K562 (cell line): ENCODE measurements at regions not wholly inside any gene's neighbourhood (a gene's known extent, or its start where the extent isn't known, plus 50 kb on each side); places are given as distances from the start of the nearest gene placed in this dataset.

Source experiments
- ATAC-seq: fragments of 200-7000 bp; cut with Tn5 transposase; 3 replicates; pipeline ENCODE4 v1.9.1; 2020; ENCODE audit warnings: moderate library complexity
- BruUV-seq: library from RNA; stranded (reverse); fragments of 400-500 nt; replicated peaks from 2 replicates; lab custom pipeline; 2021; lab: Mats Ljungman, UMichigan
- CTCF ChIA-PET: fragments of 300-600 bp; formaldehyde crosslinking; extraction: SDS; loops from one replicate; lab custom pipeline; 2021; ENCODE audit warnings: low intra/inter-chr PET ratio; lab: Yijun Ruan, JAX
- POLR2A ChIA-PET: fragments of 300-600, 350-650 bp; sonication (Branson Sonifier 250); formaldehyde crosslinking; extraction: SDS; loops from one replicate; lab custom pipeline; 2021; ENCODE audit warnings: antibody characterized with exemption, inconsistent platforms; lab: Yijun Ruan, JAX
- DNase-seq, 4 experiments: peaks; one replicate each; pipeline versions ENCODE4 v3.0.0 to v3.0.0-alpha.2; 2011 to 2018; ENCODE audit warnings: low spot score in 3 of 4, mixed read lengths in 3 of 4; ENCODE audit errors: extremely low read depth in 1 of 4
- FAIRE-seq: peaks from 2 replicates; lab custom pipeline; 2011; peaks lifted over from hg19 to GRCh38; lab: Jason Lieb, UNC
- H2AFZ ChIP-seq: 2 replicates; pipeline ENCODE4 v1.6.0; 2011; ENCODE audit warnings: low read depth, low read length, control low read depth, inconsistent platforms
- H3K27ac ChIP-seq: fragments of 200-600 bp; 3 replicates; pipeline ENCODE4 v1.8.0; 2011; ENCODE audit warnings: low read depth, mild to moderate bottlenecking, control low read depth, inconsistent platforms, low read length, moderate library complexity, mixed read lengths; ENCODE audit errors: extremely low read depth
- H3K27me3 ChIP-seq, 2 experiments: fragments of 300-600 bp in 1 of 2; 2 replicates in 1 of 2; 3 replicates in 1 of 2; pipeline versions ENCODE4 v1.6.0 to v1.8.0; 2011; ENCODE audit warnings: inconsistent platforms in 2 of 2, low read length in 2 of 2, mild to moderate bottlenecking in 1 of 2, mixed read lengths in 1 of 2, moderate library complexity in 1 of 2; ENCODE audit not compliant: control insufficient read depth in 2 of 2, insufficient read depth in 2 of 2
- H3K36me3 ChIP-seq: fragments of 300-600 bp; 3 replicates; pipeline ENCODE4 v1.8.0; 2011; ENCODE audit warnings: mild to moderate bottlenecking, low read length, inconsistent platforms; ENCODE audit not compliant: control insufficient read depth, insufficient read depth
- H3K4me1 ChIP-seq, 2 experiments: fragments of 200-600 bp in 1 of 2; replicated peaks in 1 of 2; 2 replicates in 1 of 2; 3 replicates in 1 of 2; pipeline versions ENCODE4 v1.5.1 to v1.8.0; 2011; ENCODE audit warnings: inconsistent platforms in 2 of 2, low read length in 2 of 2, mild to moderate bottlenecking in 1 of 2, mixed read lengths in 1 of 2, moderate library complexity in 1 of 2; ENCODE audit not compliant: control insufficient read depth in 2 of 2, insufficient read depth in 2 of 2
- H3K4me2 ChIP-seq: 2 replicates; pipeline ENCODE4 v1.6.1; 2011; ENCODE audit warnings: low read length, control low read depth, inconsistent platforms, mixed read lengths; ENCODE audit not compliant: insufficient read depth
- H3K4me3 ChIP-seq: fragments of 200-600 bp; sonication (generic), shearing (Covaris generic); 2 replicates; pipeline ENCODE4 v1.5.1; 2016; ENCODE audit warnings: control low read depth, inconsistent platforms
- H3K79me2 ChIP-seq: fragments of 200-600 bp; 3 replicates; pipeline ENCODE4 v1.8.0; 2011; ENCODE audit warnings: low read length, inconsistent platforms; ENCODE audit not compliant: control insufficient read depth, insufficient read depth
- H3K9ac ChIP-seq, 2 experiments: 2 replicates each; pipeline versions ENCODE4 v1.6.0 to v1.6.1; 2011; ENCODE audit warnings: low read depth in 2 of 2, low read length in 2 of 2, control low read depth in 1 of 2, inconsistent platforms in 1 of 2, mild to moderate bottlenecking in 1 of 2, mixed read lengths in 1 of 2; ENCODE audit not compliant: insufficient read depth in 1 of 2
- H3K9me1 ChIP-seq: one replicate; pipeline ENCODE4 v1.6.0; 2011; ENCODE audit warnings: inconsistent platforms, mild to moderate bottlenecking, low read length, moderate library complexity; ENCODE audit not compliant: control insufficient read depth, insufficient read depth
- H3K9me3 ChIP-seq: replicated peaks from 2 replicates; pipeline ENCODE4 v1.5.1; 2011; ENCODE audit warnings: low read depth, low read length, inconsistent platforms; ENCODE audit not compliant: control insufficient read depth, insufficient read depth
- H4K20me1 ChIP-seq: replicated peaks from 2 replicates; pipeline ENCODE4 v1.6.1; 2011; ENCODE audit warnings: low read length, inconsistent platforms, mixed read lengths; ENCODE audit not compliant: control insufficient read depth, insufficient read depth
- DACH1 ChIP-seq: fragments of 450-650 bp; IDR thresholded peaks from 2 replicates; pipeline ENCODE4 v1.6.1; 2018; ENCODE audit not compliant: partially characterized antibody
- DEAF1 ChIP-seq: fragments of 450-650 bp; formaldehyde crosslinking; IDR thresholded peaks from 2 replicates; pipeline ENCODE4 v1.4.0; 2020; ENCODE audit warnings: mild to moderate bottlenecking, moderate library complexity
- EWSR1 ChIP-seq: fragments of 450-650 bp; IDR thresholded peaks from 2 replicates; pipeline ENCODE4 v1.6.1; 2018; ENCODE audit warnings: borderline replicate concordance, mild to moderate bottlenecking, low read depth, moderate library complexity; ENCODE audit not compliant: partially characterized antibody
- FOXP1 ChIP-seq: sonication (generic); formaldehyde crosslinking; IDR thresholded peaks from 2 replicates; pipeline ENCODE4 v1.8.0; 2022; ENCODE audit warnings: mild to moderate bottlenecking, missing genetic modification reagents
- HMG20B ChIP-seq: fragments of 250-450 bp; sonication (Bioruptor Pico); IDR thresholded peaks from 2 replicates; pipeline ENCODE4 v1.5.0; 2021; ENCODE audit warnings: mild to moderate bottlenecking
- KDM5B ChIP-seq: fragments of 200-600 bp; sonication (generic); IDR thresholded peaks from 2 replicates; pipeline ENCODE4 v1.6.1; 2012; ENCODE audit warnings: low read depth, mild to moderate bottlenecking, moderate library complexity, low read length, control low read depth, inconsistent platforms; ENCODE audit not compliant: insufficient replicate concordance
- KLF1 ChIP-seq: fragments of 450-650 bp; IDR thresholded peaks from 2 replicates; pipeline ENCODE4 v1.6.1; 2016; ENCODE audit warnings: missing genetic modification characterization, missing compliant biosample characterization
- NR2C2 ChIP-seq, 2 experiments: fragments of 200-800 bp in 1 of 2; sonication (Bioruptor generic) in 1 of 2; sonication (generic) in 1 of 2; formaldehyde crosslinking in 1 of 2; IDR thresholded peaks; 2 replicates each; pipeline versions ENCODE4 v1.6.1 to v1.8.0; 2016 to 2022; ENCODE audit warnings: mild to moderate bottlenecking in 1 of 2, missing compliant biosample characterization in 1 of 2, missing genetic modification characterization in 1 of 2, missing genetic modification reagents in 1 of 2
- POLR2AphosphoS5 ChIP-seq: IDR thresholded peaks from 2 replicates; pipeline ENCODE4 v1.6.1; 2011; ENCODE audit warnings: mild to moderate bottlenecking, low read depth, low read length, moderate library complexity; ENCODE audit not compliant: control insufficient read depth, insufficient read depth
- RBM39 ChIP-seq: fragments of 200-400 bp; formaldehyde crosslinking; optimal IDR thresholded peaks from 2 replicates; pipeline ENCODE3; 2018; ENCODE audit warnings: low read depth, low read length
- RCOR1 ChIP-seq, 2 experiments: IDR thresholded peaks; 2 replicates each; pipeline ENCODE4 v1.6.1; 2012; ENCODE audit warnings: low read depth in 2 of 2, low read length in 2 of 2, borderline replicate concordance in 1 of 2, improper control_type of control experiment in 1 of 2
- SNAPC5 ChIP-seq: fragments of 250-450 bp; sonication (Bioruptor Pico); IDR thresholded peaks from 2 replicates; pipeline ENCODE4 v1.8.0; 2021; ENCODE audit warnings: moderate library complexity, mild to moderate bottlenecking, inconsistent platforms
- TSC22D4 ChIP-seq: fragments of 450-650 bp; IDR thresholded peaks from 2 replicates; pipeline ENCODE4 v1.6.1; 2016; ENCODE audit warnings: missing genetic modification characterization, missing biosample characterization, control low read depth
- ZNF12 ChIP-seq: sonication (generic); formaldehyde crosslinking; IDR thresholded peaks from 2 replicates; pipeline ENCODE4 v1.4.0; 2020; ENCODE audit warnings: mild to moderate bottlenecking, missing genetic modification reagents
- ZNF699 ChIP-seq: fragments of 250-450 bp; sonication (Bioruptor Pico); IDR thresholded peaks from 2 replicates; pipeline ENCODE4 v1.8.0; 2021; ENCODE audit warnings: mild to moderate bottlenecking, moderate library complexity; ENCODE audit not compliant: insufficient replicate concordance
- WGBS: fragments of 100-300 bp; shearing (Covaris generic); methylation state at CpG from one replicate; pipeline ENCODE4 v1.1.6; 2016; ENCODE audit warnings: low coverage, mixed read lengths; ENCODE audit not compliant: insufficient coverage; ENCODE audit errors: missing lambda C conversion rate; 5-methylcytosine and 5-hydroxymethylcytosine counted together
- in situ Hi-C: fragments of 300-500 bp; cut with MboI; formaldehyde crosslinking; loops from 4 replicates; pipeline ENCODE4 v1.15.0; 2018; ENCODE audit warnings: inconsistent platforms, mixed read lengths
- intact Hi-C: fragments of 100-400 bp; cut with micrococcal nuclease; formaldehyde crosslinking; loops from 2 replicates; pipeline ENCODE4 v1.14.2; 2022

GRCh38 chr7:41567031-41567730, 135.7 kb downstream of the INHBA start:
- H3K36me3 ChIP-seq = no peaks in the 10 kb centered on the region
- H3K27me3 ChIP-seq = no peaks in the 10 kb centered on the region
- ChIA-PET CTCF (no interaction called here), POLR2A (no interaction called here)
- intact Hi-C loops (no loop called here), in situ Hi-C loops (no loop called here)
- DNase-seq (no peak), FAIRE-seq (no peak), ATAC-seq (no peak)
- H3K4me3 ChIP-seq = no peak overlapping the region
- no peaks in the 10 kb centered on the region for H3K4me1 ChIP-seq
- H3K9ac ChIP-seq = no peak overlapping the region
- no peak for TF ChIP-seq EWSR1
- no peak for TF ChIP-seq HMG20B (CRISPR knock-in tag)
- TF ChIP-seq NR2C2 (CRISPR knock-in tag; IDR thresholded peaks at IDR 0.05) = no peak
- no peak for TF ChIP-seq NR2C2 (tag; IDR thresholded peaks at IDR 0.05)
- no peak for TF ChIP-seq DACH1
- no peak for TF ChIP-seq ZNF12 (CRISPR knock-in tag)
- TF ChIP-seq DEAF1 (CRISPR knock-in tag) = no peak
- no peak for TF ChIP-seq FOXP1 (CRISPR knock-in tag)
- TF ChIP-seq SNAPC5 (CRISPR knock-in tag) = no peak
- no peak for TF ChIP-seq ZNF699 (CRISPR knock-in tag)
- TF ChIP-seq POLR2AphosphoS5 = no peak
- TF ChIP-seq TSC22D4 = no peak
- TF ChIP-seq KDM5B = no peak
- no peak for TF ChIP-seq RBM39
- no peak for TF ChIP-seq KLF1 (tag)
- TF ChIP-seq RCOR1 (IDR thresholded peaks at IDR 0.05; ENCODE audit: borderline replicate concordance in 1 of 2, low read depth in 2 of 2, low read length in 2 of 2) = no peak
- H3K9me1 ChIP-seq = no peaks in the 10 kb centered on the region
- no peak overlapping the region for H2AFZ ChIP-seq
- BruUV-seq = no TSS peak
- no peak overlapping the region for H3K4me2 ChIP-seq
- no peaks in the 10 kb centered on the region for H3K79me2 ChIP-seq
- H4K20me1 ChIP-seq = no peaks in the 10 kb centered on the region
- no peaks in the 10 kb centered on the region; the same call in 1 of the 2 replicates for H3K9me3 ChIP-seq
- 0% methylated on average over 1 of the region's 1 CpG for WGBS
- no peak overlapping the region for H3K27ac ChIP-seq
